Right hindlimb (tissue), 1 donor: ENCODE measurements at regions not wholly inside any gene's neighbourhood (a gene's known extent, or its start where the extent isn't known, plus 50 kb on each side); places are given as distances from the start of the nearest gene placed in this dataset.
A peak's percentile ranks its signal among the peaks of the same experiment; 100 is the strongest.
"Not testable (repeated sequence)": the region's sequence is repeated elsewhere in the genome, so short reads cannot be mapped to it uniquely, and the experiment has no call there.

Experiments
- DNase-seq: peaks from one replicate; pipeline ENCODE4 v3.0.0-alpha.2; 2018

DNA sequence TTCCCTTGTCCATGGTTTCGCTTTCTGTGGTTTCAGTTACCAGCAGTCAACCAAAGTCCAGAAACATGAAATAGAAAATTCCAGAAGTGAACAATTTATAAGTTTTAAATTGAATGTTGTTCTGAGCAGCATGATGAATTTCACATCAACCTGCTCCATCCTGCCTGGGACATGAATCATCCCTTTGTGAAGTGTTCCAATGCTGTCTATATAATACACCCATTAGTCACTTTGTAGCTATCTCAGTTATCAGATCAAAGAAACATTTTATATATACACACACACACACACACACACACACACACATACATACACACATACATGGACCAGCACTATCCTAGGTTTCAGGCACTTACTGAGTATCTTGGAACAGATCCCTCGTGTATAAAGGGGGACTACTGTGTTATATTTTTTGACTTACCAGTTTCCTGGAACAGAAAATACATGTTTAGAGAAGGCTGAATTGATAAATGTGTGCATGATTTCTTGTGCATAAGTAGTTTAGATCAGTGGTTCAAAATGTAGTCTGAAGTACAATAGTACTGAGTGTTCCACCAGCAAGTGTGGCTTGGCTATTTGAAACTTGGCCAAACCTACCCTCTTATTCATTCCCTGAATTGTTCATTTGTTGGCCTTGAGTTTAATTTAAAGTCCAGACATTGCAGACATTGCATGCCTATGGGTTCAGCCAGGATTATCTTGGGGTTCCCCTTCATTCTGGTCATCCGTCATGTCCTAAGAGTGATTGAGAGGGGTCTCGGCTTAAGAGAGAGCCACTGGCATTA lies 510.0 kb downstream of the GADD45G start:
- no peak for DNase-seq

- DNase-seq = no peak
Observed at GRCh38 chr9:90121762-90122161, 517.0 kb downstream of the GADD45G start.

DNA sequence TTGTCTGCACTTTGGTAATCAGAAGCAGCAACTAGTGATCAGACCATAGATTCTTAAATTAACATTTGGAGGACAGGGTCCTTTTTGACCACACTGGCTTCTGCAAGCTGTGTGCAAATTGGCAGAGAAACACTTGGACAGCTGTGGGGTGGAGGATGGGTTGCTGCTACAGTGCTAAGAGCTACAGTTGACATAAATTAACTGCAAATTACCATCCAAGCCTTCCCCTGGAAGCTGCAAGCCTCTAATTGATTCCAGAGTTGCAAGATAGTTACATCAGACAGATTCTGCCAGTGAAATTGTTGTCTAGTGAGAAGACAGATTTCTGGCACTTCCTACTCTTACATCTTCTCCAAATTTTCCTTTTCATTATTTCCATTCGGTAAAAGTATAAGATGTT lies 517.7 kb downstream of the DIRAS2 start:
- peak; percentile 75 for DNase-seq

GRCh38 chr9:90127923-90128322 lies 514.7 kb downstream of the DIRAS2 start:
- DNase-seq = no peak

- no peak for DNase-seq
Observed at GRCh38 chr9:90128587-90129190, 513.9 kb downstream of the DIRAS2 start.

- no peak for DNase-seq
Observed at GRCh38 chr9:90129446-90129845, 513.2 kb downstream of the DIRAS2 start.

- no peak for DNase-seq
Observed at GRCh38 chr9:90131568-90131967, 511.1 kb downstream of the DIRAS2 start.

DNA sequence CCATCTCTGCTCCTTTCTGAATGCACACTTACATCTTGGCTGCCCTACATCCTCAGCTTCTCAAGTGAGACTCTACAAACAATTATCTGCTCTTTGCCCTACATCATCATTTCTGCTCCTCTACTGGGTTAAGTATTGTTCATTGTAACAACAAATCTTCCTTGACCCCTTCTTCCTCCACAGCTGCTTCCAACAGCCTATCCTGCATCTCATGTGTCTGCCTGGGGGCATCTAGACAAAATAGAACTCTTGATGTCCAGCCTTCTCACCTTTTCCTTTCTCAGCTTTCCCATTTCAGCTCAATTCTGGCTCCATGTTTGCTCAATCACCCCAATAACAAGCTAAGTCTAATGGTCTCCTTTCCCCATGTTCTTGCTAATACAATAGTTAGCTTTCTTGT lies 509.8 kb downstream of the DIRAS2 start:
- DNase-seq = no peak

GRCh38 chr9:90137801-90138200 lies 504.8 kb downstream of the DIRAS2 start:
- no peak for DNase-seq

- no peak for DNase-seq
Observed at GRCh38 chr9:90140131-90140818, 502.3 kb downstream of the DIRAS2 start.

GRCh38 chr9:90141723-90142122 lies 500.9 kb downstream of the DIRAS2 start:
- no peak for DNase-seq

GRCh38 chr9:90142580-90142979 lies 500.0 kb downstream of the DIRAS2 start:
- peak; percentile 32 for DNase-seq

DNA sequence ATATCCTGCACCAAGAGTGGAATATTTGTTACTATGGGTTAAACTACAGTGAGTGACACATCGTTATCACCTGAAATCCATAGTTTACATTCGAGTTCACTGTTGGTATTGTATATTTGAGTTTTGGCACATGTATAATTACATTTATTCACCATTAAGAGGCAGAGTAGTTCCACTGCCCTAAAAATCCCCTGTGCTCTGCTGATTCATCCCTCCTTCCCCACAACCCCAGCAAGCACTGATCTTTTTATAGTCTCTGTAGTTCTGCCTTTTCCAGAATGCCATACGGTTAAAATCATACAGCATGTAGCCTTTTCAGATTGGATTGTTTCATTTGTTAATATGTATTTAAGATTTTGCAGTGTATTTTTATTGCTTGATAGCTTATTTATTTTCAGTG lies 495.2 kb downstream of the DIRAS2 start:
- no peak for DNase-seq

DNA sequence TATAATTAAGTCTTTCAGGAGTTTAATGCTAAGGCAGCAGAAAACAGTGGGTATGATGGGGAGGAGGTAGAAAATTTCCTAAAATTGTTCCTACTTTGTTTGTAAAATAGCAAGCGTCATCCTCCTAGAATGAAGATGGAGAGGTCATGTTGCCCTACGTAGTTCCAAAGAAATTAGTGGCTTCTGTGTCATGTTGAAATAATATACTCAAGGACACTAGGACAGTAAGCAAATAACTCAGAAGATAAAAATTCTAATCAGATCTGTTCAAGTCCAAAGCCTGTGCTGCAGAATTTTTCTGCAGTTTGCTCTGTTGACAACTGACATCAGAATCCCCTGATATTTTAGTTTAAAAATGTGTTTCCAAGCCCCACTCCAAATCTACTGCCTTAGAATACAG lies 486.3 kb downstream of the DIRAS2 start:
- no peak for DNase-seq

DNA sequence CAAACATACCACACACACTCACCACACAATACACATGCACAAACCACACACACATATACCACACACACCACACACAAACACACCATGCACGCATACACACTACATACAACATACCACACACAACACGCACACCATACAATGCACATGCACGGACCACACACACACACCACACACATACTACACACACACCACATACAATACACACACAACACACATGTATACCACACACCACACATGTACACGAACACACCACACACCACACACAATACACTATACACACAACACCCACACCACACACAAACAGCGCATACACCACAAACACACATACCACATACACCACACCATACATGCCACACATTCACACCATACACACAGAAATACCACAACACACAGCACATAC lies 480.3 kb downstream of the DIRAS2 start:
- no peak for DNase-seq

GRCh38 chr9:90162819-90163218 lies 479.8 kb downstream of the DIRAS2 start:
- DNase-seq = no peak

DNA sequence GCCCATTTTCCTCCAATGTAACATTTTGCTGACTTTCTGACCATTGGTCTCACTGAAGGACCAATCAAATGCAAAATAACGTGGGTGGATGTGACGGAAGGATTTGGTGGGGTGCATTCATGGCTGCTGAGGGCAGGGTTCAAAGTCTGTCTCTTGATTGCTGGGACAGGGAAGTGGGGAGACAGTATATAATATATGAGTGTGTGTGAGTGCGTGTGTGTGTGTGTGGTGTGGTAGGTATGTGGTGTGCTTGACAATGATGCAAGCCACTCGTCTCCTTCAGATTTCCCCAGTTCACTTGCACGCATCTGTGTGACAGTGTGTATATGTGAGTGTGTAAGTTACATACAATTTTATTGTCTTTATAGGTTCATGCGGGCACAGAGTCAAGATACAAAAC lies 477.3 kb downstream of the DIRAS2 start:
- DNase-seq = no peak

- not testable (repeated sequence) for DNase-seq
Observed at GRCh38 chr9:90166374-90166773, 476.2 kb downstream of the DIRAS2 start.

GRCh38 chr9:90167914-90168313 lies 474.7 kb downstream of the DIRAS2 start:
- DNase-seq = no peak

- DNase-seq = no peak
Observed at GRCh38 chr9:90169490-90169889, 473.1 kb downstream of the DIRAS2 start.

GRCh38 chr9:90173935-90174334 lies 468.7 kb downstream of the DIRAS2 start:
- not testable (repeated sequence) for DNase-seq

DNA sequence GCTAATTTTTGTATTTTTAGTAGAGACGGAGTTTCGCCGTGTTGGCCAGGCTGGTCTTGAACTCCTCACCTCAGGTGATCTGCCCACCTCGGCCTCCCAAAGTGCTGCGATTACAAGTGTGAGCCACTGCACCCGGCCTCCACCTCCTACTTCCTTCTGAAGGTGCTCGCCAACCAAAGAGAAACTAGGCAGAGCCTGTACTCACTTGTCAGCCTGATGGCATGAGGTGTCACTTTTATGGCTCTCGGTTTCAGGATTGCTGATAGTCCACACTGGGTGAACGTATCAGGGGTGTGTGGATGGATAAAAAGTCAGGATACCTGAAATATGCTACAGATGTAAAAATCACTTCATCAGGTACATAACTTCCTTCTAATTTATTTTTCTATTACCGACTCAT lies 468.3 kb downstream of the DIRAS2 start:
- not testable (repeated sequence) for DNase-seq

- no peak for DNase-seq
Observed at GRCh38 chr9:90175257-90175656, 467.4 kb downstream of the DIRAS2 start.

GRCh38 chr9:90175865-90176264 lies 466.8 kb downstream of the DIRAS2 start:
- no peak for DNase-seq
